Right forelimb (tissue), 1 donor: ENCODE measurements at regions not wholly inside any gene's neighbourhood (a gene's known extent, or its start where the extent isn't known, plus 50 kb on each side); places are given as distances from the start of the nearest gene placed in this dataset.

Source experiments
- DNase-seq: peaks from one replicate; pipeline ENCODE4 v3.0.0-alpha.2; 2018

DNA sequence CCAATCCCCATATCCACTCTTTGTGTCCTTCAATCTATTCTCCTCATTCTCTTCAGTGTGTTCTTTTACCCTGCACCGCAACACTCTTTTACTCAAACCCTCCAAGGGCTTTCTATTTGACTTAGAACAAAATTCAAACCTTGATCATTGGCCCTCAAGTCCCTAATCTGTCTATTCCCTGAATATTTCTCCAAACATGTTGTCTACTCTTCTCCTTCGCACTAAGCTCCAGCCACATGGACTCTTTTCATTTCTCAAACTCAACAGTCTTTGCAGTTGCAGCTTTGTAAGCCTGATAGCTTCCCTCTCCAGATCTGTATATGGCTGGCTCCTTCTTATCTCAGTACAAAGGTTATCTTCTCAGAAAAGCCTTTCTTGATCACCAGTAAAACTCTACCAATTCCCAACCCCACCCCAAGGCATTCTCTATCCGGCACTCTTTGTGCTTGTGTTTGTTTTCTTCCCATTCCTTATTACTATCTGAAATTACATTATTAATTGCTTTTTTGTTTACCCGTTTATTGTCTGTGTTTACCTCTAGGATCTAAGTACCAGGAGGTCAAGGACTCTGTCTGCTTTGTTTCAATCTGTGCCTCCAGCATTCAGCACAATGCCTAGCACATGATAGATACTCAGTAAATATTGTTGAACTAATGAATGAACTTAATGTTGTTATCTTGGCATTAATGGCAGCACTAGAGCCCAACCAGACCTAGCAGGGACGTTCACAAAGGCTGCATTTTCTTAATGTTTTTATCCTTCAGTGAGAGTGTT, 147.4 kb downstream of the BBOX1 start:
- DNase-seq, result no peak

DNA sequence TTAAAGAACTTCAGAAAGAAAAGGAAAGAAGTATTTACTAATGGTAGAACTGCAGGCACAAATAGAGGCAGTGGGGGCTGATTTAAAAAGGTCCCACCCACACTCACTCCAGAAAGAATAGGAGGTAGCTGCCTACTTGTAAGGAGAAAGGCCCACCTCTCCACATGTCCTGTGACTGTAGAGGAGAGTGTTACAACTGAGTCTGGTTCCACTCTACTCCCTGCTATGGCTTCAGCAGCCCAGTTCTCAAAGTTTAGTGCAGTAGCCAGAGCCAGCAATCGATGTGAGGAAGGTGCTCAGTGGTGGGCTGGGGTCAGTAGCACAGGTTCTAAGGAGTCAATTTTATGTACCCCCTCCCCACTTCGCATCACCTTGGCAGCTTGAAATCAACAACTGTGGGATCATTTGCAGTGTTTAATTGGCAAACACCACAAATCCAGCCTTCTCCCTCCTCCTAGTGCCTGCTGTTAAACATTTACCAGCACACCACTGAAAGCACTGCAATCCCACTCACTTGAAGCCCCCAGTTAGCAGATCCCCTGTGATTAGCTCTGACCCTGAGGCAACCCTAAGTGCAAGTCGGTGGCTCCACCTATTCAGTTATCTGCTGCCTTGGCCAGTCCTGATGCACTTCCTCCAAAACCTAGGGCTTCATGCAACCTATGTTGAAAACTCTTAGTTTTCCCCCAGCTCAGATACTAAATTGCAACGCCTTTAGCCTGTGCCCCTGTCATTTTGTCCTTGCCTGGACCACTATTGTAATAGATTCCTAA, 146.6 kb downstream of the BBOX1 start:
- DNase-seq, result no peak

DNA sequence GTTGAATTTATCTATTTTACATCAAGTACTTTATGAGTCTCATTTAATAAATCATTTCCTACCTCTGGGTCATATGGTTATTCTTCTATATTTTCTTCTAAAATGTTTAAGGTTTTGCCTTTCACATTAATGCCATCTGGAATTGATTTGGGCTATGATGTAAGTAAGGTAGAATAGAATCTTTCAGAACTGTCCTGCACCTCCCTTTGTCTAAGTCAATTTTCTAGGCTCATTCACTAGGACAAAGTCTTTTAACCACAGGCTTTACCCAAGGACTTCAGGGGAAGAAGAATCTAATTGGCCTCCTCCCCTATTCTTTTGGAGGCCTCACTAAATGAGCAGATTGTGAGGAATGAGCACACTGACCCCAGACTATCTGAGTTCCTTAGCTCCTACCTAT, 146.0 kb downstream of the BBOX1 start:
- DNase-seq, result no peak

- no peak for DNase-seq
Observed at GRCh38 chr11:27184458-27185312, 144.1 kb downstream of the BBOX1 start.

DNA sequence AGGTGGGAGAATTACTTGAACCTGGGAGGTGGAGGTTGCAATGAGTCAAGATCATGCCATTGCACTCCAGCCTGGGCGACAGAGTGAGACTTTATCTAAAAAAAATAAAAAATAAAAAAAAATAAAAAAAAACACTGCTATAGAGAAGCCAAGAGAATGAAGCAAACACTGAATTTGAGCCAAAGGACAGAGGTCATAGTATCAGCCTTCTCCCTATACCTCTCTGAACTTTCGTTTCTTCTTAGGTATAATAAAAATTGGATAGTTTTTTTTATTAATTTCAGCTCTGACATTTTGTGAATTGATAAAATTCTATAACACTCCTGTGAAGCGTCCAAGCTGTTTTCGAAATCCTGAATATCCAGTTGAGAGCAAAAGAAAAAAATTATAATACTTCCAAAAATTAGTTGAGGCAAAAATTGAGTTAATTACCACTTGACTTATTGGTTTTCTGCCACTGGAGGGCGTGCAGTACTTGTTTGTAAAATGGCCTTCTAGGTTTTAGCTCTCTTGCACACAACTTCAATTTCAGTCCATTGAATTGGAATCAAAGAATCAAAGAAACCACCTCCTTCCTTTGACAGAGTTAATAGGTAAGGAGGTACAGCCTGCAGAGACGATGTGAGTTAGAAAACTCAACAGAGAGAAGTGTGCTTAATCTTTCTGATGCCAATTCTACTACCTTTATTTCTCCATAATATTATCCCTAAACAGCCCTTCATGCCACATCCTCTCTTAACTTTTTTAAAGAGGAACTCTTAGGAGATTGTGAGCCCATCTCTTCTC, 143.2 kb downstream of the BBOX1 start:
- peak; percentile 57 for DNase-seq

GRCh38 chr11:27179334-27179733, 138.7 kb downstream of the BBOX1 start:
- DNase-seq, result no peak

DNA sequence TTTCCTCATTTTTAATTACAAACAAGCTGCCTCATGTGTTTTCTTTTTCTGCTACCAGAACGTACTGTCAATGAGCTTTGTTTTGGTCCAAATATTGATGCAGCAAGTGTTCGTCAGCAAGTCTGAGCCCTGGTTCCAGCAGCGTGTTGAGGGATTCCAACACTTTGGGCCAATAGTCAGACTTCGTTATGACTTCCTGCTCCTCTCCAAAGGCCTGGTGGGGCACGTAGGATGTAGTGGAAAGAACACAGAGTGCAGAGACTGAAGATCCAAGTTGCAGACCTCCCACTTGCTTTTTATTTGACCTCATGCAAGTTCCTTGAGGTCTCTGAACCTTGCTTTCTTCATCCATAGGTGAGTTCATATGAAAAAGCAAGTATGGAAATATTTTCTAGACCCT, 138.2 kb downstream of the BBOX1 start:
- DNase-seq, result no peak
